ENCODE measurements at regions not wholly inside any gene's neighbourhood (a gene's known extent, or its start where the extent isn't known, plus 50 kb on each side); places are given as distances from the start of the nearest gene placed in this dataset.

DNA sequence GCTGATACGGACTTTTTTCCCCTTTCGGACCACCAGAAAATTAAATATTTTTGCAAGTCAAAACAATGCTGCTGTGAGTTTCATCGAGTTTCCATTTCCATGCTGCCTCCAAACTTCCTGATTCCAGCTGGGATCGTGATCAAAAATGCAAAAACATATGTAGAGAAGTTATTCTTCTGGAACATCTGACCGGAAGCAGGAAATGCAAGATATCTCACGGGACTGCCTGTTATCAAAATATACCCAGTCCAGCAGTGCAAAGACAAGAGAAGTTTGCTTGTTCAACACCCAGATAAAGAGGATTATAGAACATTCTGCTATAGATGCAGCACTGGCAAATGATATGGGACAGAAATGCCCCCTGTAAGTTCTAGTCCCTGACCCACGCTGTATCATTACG is 726.7 kb upstream of the NR2F2 start:
- no peak overlapping the region for H3K9ac ChIP-seq (ENCODE audit: insufficient read depth, low read depth, low read length)
- FAIRE-seq (no peak), ATAC-seq (no peak), DNase-seq (ENCODE audit: low spot score) (no peak)
- no TSS peak for BruUV-seq (replicated peaks)
- H3K79me2 ChIP-seq (ENCODE audit: insufficient read depth, low read length) = no peaks in the 10 kb centered on the region
- no peaks in the 10 kb centered on the region for H4K20me1 ChIP-seq (ENCODE audit: insufficient read depth, low read length)
- WGBS (ENCODE audit: low lambda C conversion rate) = 27% methylated on average over 8 of the region's 8 CpGs
- CTCF ChIA-PET (ENCODE audit: low intra/inter-chr PET ratio, low total read pairs) = no interaction called here
- no peak overlapping the region for H3K4me3 ChIP-seq (replicated peaks in 1 of 3; ENCODE audit: insufficient read depth in 1 of 3, low read depth in 2 of 3, low read length in 3 of 3)
- POLR2A ChIA-PET = no interaction called here
- no peak overlapping the region for H3K4me2 ChIP-seq (ENCODE audit: low read depth, low read length)
- H3K27me3 ChIP-seq (ENCODE audit: control insufficient read depth in 1 of 2, insufficient read depth in 2 of 2, low read length in 2 of 2) = no peaks in the 10 kb centered on the region
- H3K9me3 ChIP-seq (ENCODE audit: low read length) = peaks cover 49% of the 10 kb centered on the region
- H3K4me1 ChIP-seq (ENCODE audit: insufficient read depth, low read length) = no peaks in the 10 kb centered on the region
- H3K27ac ChIP-seq (ENCODE audit: extremely low read length, insufficient read depth, low read length) = no peak overlapping the region
- intact Hi-C loops (cut with micrococcal nuclease; ENCODE audit: unreplicated experiment) = no loop called here
- no peaks in the 10 kb centered on the region for H3K36me3 ChIP-seq (replicated peaks in 1 of 2; ENCODE audit: control insufficient read depth in 1 of 2, insufficient read depth in 2 of 2, low read length in 2 of 2)
- no peak for TF ChIP-seq IKZF5 (CRISPR knock-in tag; IDR thresholded peaks at IDR 0.05)
- no peak for TF ChIP-seq ZNF570 (CRISPR knock-in tag; IDR thresholded peaks at IDR 0.05; ENCODE audit: borderline replicate concordance)
- TF ChIP-seq MAFF (IDR thresholded peaks at IDR 0.05; ENCODE audit: low read depth, low read length) = no peak
- TF ChIP-seq ZNF253 (CRISPR knock-in tag; IDR thresholded peaks at IDR 0.05; ENCODE audit: borderline replicate concordance) = no peak
- no peak for TF ChIP-seq ZUFSP (CRISPR knock-in tag; IDR thresholded peaks at IDR 0.05; ENCODE audit: borderline replicate concordance)
- in situ Hi-C loops (cut with HindIII; ENCODE audit: extremely low pct_ligation_motif_present, low pct_unique_long_range_greater_than_20kb) = no loop called here
- no peak overlapping the region for H2AFZ ChIP-seq (ENCODE audit: low read length)

GRCh38 chr15:95604634-95605036 is 725.9 kb upstream of the NR2F2 start:
- DNase-seq (ENCODE audit: low spot score) (no peak), FAIRE-seq (no peak), ATAC-seq (no peak)
- no TSS peak for BruUV-seq (replicated peaks)
- Histone ChIP-seq H3K9me3 (ENCODE audit: low read length) (peaks cover 49% of the 10 kb centered on the region), H4K20me1 (ENCODE audit: insufficient read depth, low read length) (no peaks in the 10 kb centered on the region), H2AFZ (ENCODE audit: low read length) (no peak overlapping the region), H3K4me1 (ENCODE audit: insufficient read depth, low read length) (no peaks in the 10 kb centered on the region), H3K27me3 (ENCODE audit: control insufficient read depth in 1 of 2, insufficient read depth in 2 of 2, low read length in 2 of 2) (no peaks in the 10 kb centered on the region), H3K79me2 (ENCODE audit: insufficient read depth, low read length) (no peaks in the 10 kb centered on the region), H3K4me2 (ENCODE audit: low read depth, low read length) (no peak overlapping the region), H3K4me3 (replicated peaks in 1 of 3; ENCODE audit: insufficient read depth in 1 of 3, low read depth in 2 of 3, low read length in 3 of 3) (no peak overlapping the region), H3K9ac (ENCODE audit: insufficient read depth, low read depth, low read length) (no peak overlapping the region), H3K27ac (ENCODE audit: extremely low read length, insufficient read depth, low read length) (no peak overlapping the region), H3K36me3 (replicated peaks in 1 of 2; ENCODE audit: control insufficient read depth in 1 of 2, insufficient read depth in 2 of 2, low read length in 2 of 2) (no peaks in the 10 kb centered on the region)
- intact Hi-C loops (cut with micrococcal nuclease; ENCODE audit: unreplicated experiment) (no loop called here), in situ Hi-C loops (cut with HindIII; ENCODE audit: extremely low pct_ligation_motif_present, low pct_unique_long_range_greater_than_20kb) (no loop called here)
- POLR2A ChIA-PET = no interaction called here
- WGBS (ENCODE audit: low lambda C conversion rate) = 0% methylated on average over 1 of the region's 1 CpG
- CTCF ChIA-PET (ENCODE audit: low intra/inter-chr PET ratio, low total read pairs) = no interaction called here
- TF ChIP-seq, protein P1, sequence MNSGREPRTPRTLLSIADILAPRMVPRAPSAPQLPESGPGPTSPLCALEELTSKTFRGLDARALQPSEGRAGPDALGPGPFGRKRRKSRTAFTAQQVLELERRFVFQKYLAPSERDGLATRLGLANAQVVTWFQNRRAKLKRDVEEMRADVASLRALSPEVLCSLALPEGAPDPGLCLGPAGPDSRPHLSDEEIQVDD (CRISPR knock-in tag; IDR thresholded peaks at IDR 0.05; ENCODE audit: borderline replicate concordance) = no peak
- TF ChIP-seq, protein P2, sequence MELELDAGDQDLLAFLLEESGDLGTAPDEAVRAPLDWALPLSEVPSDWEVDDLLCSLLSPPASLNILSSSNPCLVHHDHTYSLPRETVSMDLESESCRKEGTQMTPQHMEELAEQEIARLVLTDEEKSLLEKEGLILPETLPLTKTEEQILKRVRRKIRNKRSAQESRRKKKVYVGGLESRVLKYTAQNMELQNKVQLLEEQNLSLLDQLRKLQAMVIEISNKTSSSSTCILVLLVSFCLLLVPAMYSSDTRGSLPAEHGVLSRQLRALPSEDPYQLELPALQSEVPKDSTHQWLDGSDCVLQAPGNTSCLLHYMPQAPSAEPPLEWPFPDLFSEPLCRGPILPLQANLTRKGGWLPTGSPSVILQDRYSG (CRISPR knock-in tag; IDR thresholded peaks at IDR 0.05) = no peak
- TF ChIP-seq SP5 (CRISPR knock-in tag; IDR thresholded peaks at IDR 0.05; ENCODE audit: borderline replicate concordance, low read depth) = no peak
